ENCODE measurements at regions not wholly inside any gene's neighbourhood (a gene's known extent, or its start where the extent isn't known, plus 50 kb on each side); places are given as distances from the start of the nearest gene placed in this dataset.

- Histone ChIP-seq H3K9me3 (ENCODE audit: control insufficient read depth, insufficient read depth, low read length) (no peaks in the 10 kb centered on the region), H3K4me1 (ENCODE audit: insufficient read depth, low read length) (peaks cover 4% of the 10 kb centered on the region), H3K9ac (ENCODE audit: low read depth, low read length) (no peak overlapping the region), H3K36me3 (ENCODE audit: insufficient read depth, low read length) (no peaks in the 10 kb centered on the region)
Observed at GRCh38 chr5:58365791-58366190, 94.1 kb downstream of the PLK2 start.

- H3K9ac ChIP-seq (ENCODE audit: low read depth, low read length): no peak overlapping the region
- peaks cover 6% of the 10 kb centered on the region; the same call in 1 of the 2 replicates for H3K4me1 ChIP-seq (ENCODE audit: insufficient read depth, low read length)
- no peaks in the 10 kb centered on the region for H3K9me3 ChIP-seq (ENCODE audit: control insufficient read depth, insufficient read depth, low read length)
- no peaks in the 10 kb centered on the region for H3K36me3 ChIP-seq (ENCODE audit: insufficient read depth, low read length)
Observed at GRCh38 chr5:58363461-58364249, 96.2 kb downstream of the PLK2 start.

- Histone ChIP-seq H3K36me3 (ENCODE audit: insufficient read depth, low read length) (no peaks in the 10 kb centered on the region), H3K9ac (ENCODE audit: low read depth, low read length) (no peak overlapping the region), H3K4me1 (ENCODE audit: insufficient read depth, low read length) (peaks cover 6% of the 10 kb centered on the region; the same call in 1 of the 2 replicates), H3K9me3 (ENCODE audit: control insufficient read depth, insufficient read depth, low read length) (no peaks in the 10 kb centered on the region)
Observed at GRCh38 chr5:58362135-58362534, 97.8 kb downstream of the PLK2 start.

- no peaks in the 10 kb centered on the region for H3K9me3 ChIP-seq (ENCODE audit: control insufficient read depth, insufficient read depth, low read length)
- H3K4me1 ChIP-seq (ENCODE audit: insufficient read depth, low read length): peaks cover 6% of the 10 kb centered on the region; the same call in 1 of the 2 replicates
- no peaks in the 10 kb centered on the region for H3K36me3 ChIP-seq (ENCODE audit: insufficient read depth, low read length)
- H3K9ac ChIP-seq (ENCODE audit: low read depth, low read length): no peak overlapping the region
Observed at GRCh38 chr5:58360794-58361193, 99.1 kb downstream of the PLK2 start.

- H3K9me3 ChIP-seq (ENCODE audit: control insufficient read depth, insufficient read depth, low read length): no peaks in the 10 kb centered on the region
- H3K4me1 ChIP-seq (ENCODE audit: insufficient read depth, low read length): peaks cover 6% of the 10 kb centered on the region; the same call in 1 of the 2 replicates
- H3K36me3 ChIP-seq (ENCODE audit: insufficient read depth, low read length): no peaks in the 10 kb centered on the region
Observed at GRCh38 chr5:58359981-58360380, 99.9 kb downstream of the PLK2 start.

GRCh38 chr5:58358501-58359178, 101.2 kb downstream of the PLK2 start:
- peaks cover 12% of the 10 kb centered on the region; the same call in 1 of the 2 replicates for H3K4me1 ChIP-seq (ENCODE audit: insufficient read depth, low read length)
- H3K9me3 ChIP-seq (ENCODE audit: control insufficient read depth, insufficient read depth, low read length): no peaks in the 10 kb centered on the region
- no peak overlapping the region for H3K9ac ChIP-seq (ENCODE audit: low read depth, low read length)
- H3K36me3 ChIP-seq (ENCODE audit: insufficient read depth, low read length): no peaks in the 10 kb centered on the region

More at GRCh38 chr5:58359981-58360380, 99.9 kb downstream of the PLK2 start:
- H3K9ac ChIP-seq (ENCODE audit: low read depth, low read length): no peak overlapping the region

GRCh38 chr5:58357799-58358500, 101.9 kb downstream of the PLK2 start:
- Histone ChIP-seq H3K4me1 (ENCODE audit: insufficient read depth, low read length) (peaks cover 14% of the 10 kb centered on the region; the same call in 1 of the 2 replicates), H3K9me3 (ENCODE audit: control insufficient read depth, insufficient read depth, low read length) (no peaks in the 10 kb centered on the region), H3K9ac (ENCODE audit: low read depth, low read length) (no peak overlapping the region), H3K36me3 (ENCODE audit: insufficient read depth, low read length) (no peaks in the 10 kb centered on the region)

GRCh38 chr5:58357121-58357520, 102.8 kb downstream of the PLK2 start:
- Histone ChIP-seq H3K9ac (ENCODE audit: low read depth, low read length) (no peak overlapping the region), H3K9me3 (ENCODE audit: control insufficient read depth, insufficient read depth, low read length) (no peaks in the 10 kb centered on the region)

GRCh38 chr5:58356662-58357061, 103.2 kb downstream of the PLK2 start:
- peaks cover 14% of the 10 kb centered on the region; the same call in 1 of the 2 replicates for H3K4me1 ChIP-seq (ENCODE audit: insufficient read depth, low read length)

More at GRCh38 chr5:58357121-58357520, 102.8 kb downstream of the PLK2 start:
- Histone ChIP-seq H3K36me3 (ENCODE audit: insufficient read depth, low read length) (no peaks in the 10 kb centered on the region), H3K4me1 (ENCODE audit: insufficient read depth, low read length) (peaks cover 14% of the 10 kb centered on the region; the same call in 1 of the 2 replicates)

GRCh38 chr5:58354827-58355226, 105.1 kb downstream of the PLK2 start:
- Histone ChIP-seq H3K4me1 (ENCODE audit: insufficient read depth, low read length) (peaks cover 8% of the 10 kb centered on the region; the same call in 1 of the 2 replicates), H3K36me3 (ENCODE audit: insufficient read depth, low read length) (no peaks in the 10 kb centered on the region), H3K9ac (ENCODE audit: low read depth, low read length) (no peak overlapping the region), H3K9me3 (ENCODE audit: control insufficient read depth, insufficient read depth, low read length) (peaks cover 3% of the 10 kb centered on the region)

More at GRCh38 chr5:58356662-58357061, 103.2 kb downstream of the PLK2 start:
- no peak overlapping the region for H3K9ac ChIP-seq (ENCODE audit: low read depth, low read length)
- H3K9me3 ChIP-seq (ENCODE audit: control insufficient read depth, insufficient read depth, low read length): no peaks in the 10 kb centered on the region
- H3K36me3 ChIP-seq (ENCODE audit: insufficient read depth, low read length): no peaks in the 10 kb centered on the region

- no peak overlapping the region for H3K9ac ChIP-seq (ENCODE audit: low read depth, low read length)
- peaks cover 8% of the 10 kb centered on the region; the same call in 1 of the 2 replicates for H3K4me1 ChIP-seq (ENCODE audit: insufficient read depth, low read length)
- H3K9me3 ChIP-seq (ENCODE audit: control insufficient read depth, insufficient read depth, low read length): peaks cover 3% of the 10 kb centered on the region
- H3K36me3 ChIP-seq (ENCODE audit: insufficient read depth, low read length): no peaks in the 10 kb centered on the region
Observed at GRCh38 chr5:58353992-58354391, 105.9 kb downstream of the PLK2 start.

- H3K36me3 ChIP-seq (ENCODE audit: insufficient read depth, low read length): no peaks in the 10 kb centered on the region
- H3K9me3 ChIP-seq (ENCODE audit: control insufficient read depth, insufficient read depth, low read length): peaks cover 3% of the 10 kb centered on the region
- H3K9ac ChIP-seq (ENCODE audit: low read depth, low read length): no peak overlapping the region
- peaks cover 8% of the 10 kb centered on the region; the same call in 1 of the 2 replicates for H3K4me1 ChIP-seq (ENCODE audit: insufficient read depth, low read length)
Observed at GRCh38 chr5:58351190-58351589, 108.7 kb downstream of the PLK2 start.

- Histone ChIP-seq H3K4me1 (ENCODE audit: insufficient read depth, low read length) (peaks cover 8% of the 10 kb centered on the region; the same call in 1 of the 2 replicates), H3K36me3 (ENCODE audit: insufficient read depth, low read length) (no peaks in the 10 kb centered on the region), H3K9ac (ENCODE audit: low read depth, low read length) (no peak overlapping the region), H3K9me3 (ENCODE audit: control insufficient read depth, insufficient read depth, low read length) (peaks cover 6% of the 10 kb centered on the region)
Observed at GRCh38 chr5:58348996-58349728, 110.7 kb downstream of the PLK2 start.

- no peaks in the 10 kb centered on the region for H3K4me1 ChIP-seq (ENCODE audit: insufficient read depth, low read length)
- no peak overlapping the region for H3K9ac ChIP-seq (ENCODE audit: low read depth, low read length)
- H3K9me3 ChIP-seq (ENCODE audit: control insufficient read depth, insufficient read depth, low read length): peaks cover 6% of the 10 kb centered on the region
- no peaks in the 10 kb centered on the region for H3K36me3 ChIP-seq (ENCODE audit: insufficient read depth, low read length)
Observed at GRCh38 chr5:58346041-58346440, 113.8 kb downstream of the PLK2 start.

All from ES-I3 (cell line).